Cardiac muscle cell (in vitro differentiated cells and primary cell): ENCODE measurements at regions not wholly inside any gene's neighbourhood (a gene's known extent, or its start where the extent isn't known, plus 50 kb on each side); places are given as distances from the start of the nearest gene placed in this dataset.

Experiments used
- DNase-seq, 2 donors: peaks; one replicate each; pipeline versions ENCODE4 v3.0.0 to v3.0.0-alpha.2; 2010 to 2017; ENCODE audit warnings: low read depth in 1 of 2, low spot score in 1 of 2
- H3K27ac ChIP-seq: fragments of 200-600 bp; sonication (generic); 2 replicates; pipeline ENCODE4 v1.5.1; 2016
- H3K27me3 ChIP-seq: fragments of 200-600 bp; sonication (generic); 2 replicates; pipeline ENCODE4 v1.6.0; 2016; ENCODE audit warnings: control low read depth
- H3K36me3 ChIP-seq: fragments of 200-600 bp; sonication (generic); 2 replicates; pipeline ENCODE4 v1.5.1; 2016; ENCODE audit warnings: control low read depth
- H3K4me1 ChIP-seq: fragments of 200-600 bp; sonication (generic); 2 replicates; pipeline ENCODE4 v1.8.1; 2017; ENCODE audit warnings: low read depth, mild to moderate bottlenecking, mixed run types
- H3K4me3 ChIP-seq: fragments of 200-600 bp; sonication (generic); 2 replicates; pipeline ENCODE4 v1.5.1; 2016; ENCODE audit warnings: mild to moderate bottlenecking
- H3K9me3 ChIP-seq: fragments of 200-600 bp; sonication (generic); 2 replicates; pipeline ENCODE4 v1.5.1; 2017; ENCODE audit warnings: low read depth, mild to moderate bottlenecking, control low read depth
- TF ChIP-seq, protein P1 (sequence below): IDR thresholded peaks from 2 replicates; pipeline ENCODE4 v1.5.1; 2012; ENCODE audit warnings: low read depth, mild to moderate bottlenecking, low read length

DNA sequence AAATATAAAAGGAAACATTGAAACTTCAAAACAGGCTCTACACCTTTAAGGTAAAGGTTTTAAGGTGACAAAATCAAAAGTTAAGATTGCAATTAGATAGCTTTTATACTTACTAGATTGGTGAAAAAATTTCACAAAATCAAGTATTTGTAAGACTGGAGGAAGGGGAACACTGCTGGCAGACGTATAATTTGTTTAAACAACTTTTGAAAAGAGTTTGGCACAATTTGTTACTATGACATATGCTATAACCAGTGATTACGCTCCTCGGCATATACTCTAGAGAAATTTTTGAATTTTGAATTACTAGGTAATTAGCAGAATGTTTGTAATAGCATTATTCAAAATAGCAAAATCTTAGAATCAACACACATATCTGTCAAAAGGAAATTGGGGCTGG is 425.0 kb downstream of the LRRIQ3 start:
- Histone ChIP-seq H3K9me3 (no peaks in the 10 kb centered on the region), H3K27ac (no peak overlapping the region), H3K4me1 (no peaks in the 10 kb centered on the region), H3K4me3 (no peak overlapping the region), H3K36me3 (no peaks in the 10 kb centered on the region), H3K27me3 (peaks cover 2% of the 10 kb centered on the region)
- TF ChIP-seq, protein P1, sequence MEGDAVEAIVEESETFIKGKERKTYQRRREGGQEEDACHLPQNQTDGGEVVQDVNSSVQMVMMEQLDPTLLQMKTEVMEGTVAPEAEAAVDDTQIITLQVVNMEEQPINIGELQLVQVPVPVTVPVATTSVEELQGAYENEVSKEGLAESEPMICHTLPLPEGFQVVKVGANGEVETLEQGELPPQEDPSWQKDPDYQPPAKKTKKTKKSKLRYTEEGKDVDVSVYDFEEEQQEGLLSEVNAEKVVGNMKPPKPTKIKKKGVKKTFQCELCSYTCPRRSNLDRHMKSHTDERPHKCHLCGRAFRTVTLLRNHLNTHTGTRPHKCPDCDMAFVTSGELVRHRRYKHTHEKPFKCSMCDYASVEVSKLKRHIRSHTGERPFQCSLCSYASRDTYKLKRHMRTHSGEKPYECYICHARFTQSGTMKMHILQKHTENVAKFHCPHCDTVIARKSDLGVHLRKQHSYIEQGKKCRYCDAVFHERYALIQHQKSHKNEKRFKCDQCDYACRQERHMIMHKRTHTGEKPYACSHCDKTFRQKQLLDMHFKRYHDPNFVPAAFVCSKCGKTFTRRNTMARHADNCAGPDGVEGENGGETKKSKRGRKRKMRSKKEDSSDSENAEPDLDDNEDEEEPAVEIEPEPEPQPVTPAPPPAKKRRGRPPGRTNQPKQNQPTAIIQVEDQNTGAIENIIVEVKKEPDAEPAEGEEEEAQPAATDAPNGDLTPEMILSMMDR: no peak
- no peak for DNase-seq

DNA sequence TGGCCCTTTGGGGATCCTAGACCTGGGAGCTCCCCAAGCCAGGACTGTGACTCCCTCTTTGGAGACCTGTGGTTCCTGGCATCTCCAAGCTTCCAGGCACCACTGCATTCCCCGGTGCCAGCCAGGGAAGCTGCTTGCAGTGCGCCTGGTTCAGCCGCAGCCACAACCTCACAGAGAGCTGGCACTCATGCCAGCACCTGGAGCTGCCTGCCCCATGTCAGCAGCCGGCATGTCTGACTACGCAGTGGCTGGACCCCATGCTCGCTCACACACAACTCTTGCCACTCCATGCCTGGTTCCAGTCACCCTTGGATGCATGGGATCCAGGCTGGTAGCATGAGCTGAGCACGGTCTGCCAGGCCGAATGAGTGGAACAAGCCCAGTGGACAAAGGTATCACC is 426.6 kb downstream of the LRRIQ3 start:
- Histone ChIP-seq H3K27ac (no peak overlapping the region), H3K4me1 (no peaks in the 10 kb centered on the region), H3K4me3 (no peak overlapping the region), H3K36me3 (no peaks in the 10 kb centered on the region), H3K27me3 (peaks cover 2% of the 10 kb centered on the region), H3K9me3 (no peaks in the 10 kb centered on the region)
- TF ChIP-seq, protein P1: no peak
- no peak for DNase-seq

DNA sequence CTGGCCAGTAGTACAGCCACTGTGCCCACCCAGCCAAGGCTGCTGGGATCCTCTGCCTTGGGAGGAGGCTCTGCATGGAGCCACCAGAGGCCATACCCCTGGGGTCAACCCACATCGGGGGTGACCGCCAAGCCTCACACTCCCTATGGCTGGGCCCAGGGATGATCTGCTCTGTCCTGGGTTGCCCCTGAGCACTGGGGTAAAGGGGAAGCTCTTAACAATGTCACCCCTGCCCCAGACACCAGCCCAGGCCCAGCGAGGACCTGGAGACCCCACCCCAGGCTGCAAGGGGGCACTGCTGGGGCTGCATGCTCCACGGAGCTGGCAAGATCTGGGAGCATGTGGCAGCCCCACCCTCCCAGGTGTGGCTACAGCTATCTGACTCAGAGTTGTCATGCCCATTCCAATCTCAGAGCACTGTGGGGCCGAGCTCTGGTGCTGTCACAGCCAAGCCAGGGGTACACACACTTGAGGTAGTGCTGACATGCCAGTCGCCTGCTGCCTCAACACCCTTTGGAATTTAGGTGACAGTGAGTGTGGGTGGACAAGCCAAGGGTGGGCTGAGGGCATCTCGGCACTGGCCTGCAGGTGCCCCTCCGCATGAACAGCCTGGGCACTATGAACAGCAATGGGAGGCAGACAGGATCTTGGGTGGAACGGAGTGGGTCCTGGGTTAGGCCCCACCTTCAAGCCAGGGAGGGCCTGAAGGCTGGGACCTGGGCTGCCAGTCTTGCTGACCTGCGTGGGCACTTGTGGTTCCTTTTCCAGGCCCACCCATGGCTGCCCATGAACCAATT is 427.7 kb downstream of the LRRIQ3 start:
- Histone ChIP-seq H3K36me3 (no peaks in the 10 kb centered on the region), H3K27ac (no peak overlapping the region), H3K9me3 (no peaks in the 10 kb centered on the region), H3K4me1 (no peaks in the 10 kb centered on the region), H3K27me3 (no peaks in the 10 kb centered on the region), H3K4me3 (no peak overlapping the region)
- DNase-seq: no peak
- TF ChIP-seq, protein P1: no peak

DNA sequence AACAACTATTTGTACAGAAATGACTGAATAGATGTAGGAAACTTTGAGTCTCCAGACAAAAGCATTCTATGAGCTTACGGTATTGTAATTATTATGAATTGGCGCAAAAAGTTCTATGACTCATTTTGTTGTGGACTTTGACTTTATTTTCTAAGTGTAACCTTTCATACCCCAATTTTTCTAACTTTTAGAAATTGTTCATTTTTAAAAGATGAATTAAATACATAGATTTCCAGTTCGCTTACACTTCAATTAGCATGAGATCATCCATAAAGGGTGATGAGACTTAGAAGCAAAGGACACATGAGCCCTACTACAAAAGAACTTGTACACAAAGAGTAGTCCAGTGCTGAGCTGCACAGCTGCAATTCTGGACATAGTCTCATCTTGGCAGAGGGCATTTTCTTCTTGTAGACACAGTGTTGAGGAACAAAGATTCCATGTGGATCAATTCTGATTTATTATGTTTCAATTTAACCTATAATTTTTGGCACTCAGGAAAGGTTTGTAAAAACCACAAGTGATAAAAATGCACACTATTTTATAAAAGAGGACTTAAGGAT is 431.1 kb downstream of the LRRIQ3 start:
- Histone ChIP-seq H3K4me1 (no peaks in the 10 kb centered on the region), H3K9me3 (no peaks in the 10 kb centered on the region), H3K4me3 (no peak overlapping the region), H3K27me3 (no peaks in the 10 kb centered on the region), H3K27ac (no peak overlapping the region), H3K36me3 (no peaks in the 10 kb centered on the region)
- DNase-seq: no peak
- TF ChIP-seq, protein P1: no peak

DNA sequence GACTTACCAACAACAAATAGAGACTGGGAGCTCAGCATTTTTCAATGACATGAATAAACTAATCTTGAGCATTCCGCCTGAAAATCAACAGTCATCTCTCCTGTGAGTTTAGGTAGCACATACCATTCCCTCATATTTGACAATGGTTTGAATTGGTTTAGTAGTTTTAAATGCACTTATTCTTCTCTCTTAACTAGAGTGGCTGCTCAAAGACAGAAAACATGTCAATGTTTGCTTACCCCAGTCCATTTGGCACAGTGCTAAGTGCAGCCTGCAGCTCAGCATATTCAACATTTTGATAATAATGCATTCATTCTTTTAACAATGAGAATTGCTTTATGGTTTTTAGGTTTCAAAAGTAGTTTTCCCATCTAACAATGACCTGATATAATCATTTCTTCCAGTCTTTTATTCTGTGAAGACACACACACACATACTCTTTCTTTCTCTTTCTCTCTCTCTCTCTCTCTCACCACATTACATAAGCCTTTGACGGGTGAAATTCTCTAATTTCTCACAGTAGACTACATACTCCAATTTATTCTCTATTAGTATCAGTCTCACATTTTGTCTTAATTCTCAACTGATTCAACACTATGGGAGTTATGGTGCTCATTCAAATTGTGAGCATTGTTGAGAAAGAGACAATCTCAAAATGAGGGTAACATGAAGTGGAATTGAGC is 432.3 kb downstream of the LRRIQ3 start:
- DNase-seq: no peak
- Histone ChIP-seq H3K4me3 (no peak overlapping the region), H3K27ac (no peak overlapping the region), H3K9me3 (no peaks in the 10 kb centered on the region), H3K36me3 (no peaks in the 10 kb centered on the region), H3K27me3 (no peaks in the 10 kb centered on the region), H3K4me1 (no peaks in the 10 kb centered on the region)
- TF ChIP-seq, protein P1: no peak
